Brain microvascular endothelial cell (primary cell): ENCODE measurements at regions not wholly inside any gene's neighbourhood (a gene's known extent, or its start where the extent isn't known, plus 50 kb on each side); places are given as distances from the start of the nearest gene placed in this dataset.

ENCODE experiments used
- DNase-seq: peaks from one replicate; pipeline ENCODE4 v3.0.0-alpha.2; 2020
- H3K27ac ChIP-seq: fragments of 250-450 bp; sonication (Bioruptor Pico); 2 replicates; pipeline ENCODE4 v1.5.1; 2020; ENCODE audit warnings: mild to moderate bottlenecking, moderate library complexity
- H3K27me3 ChIP-seq: fragments of 250-450 bp; sonication (Bioruptor Pico); replicated peaks from 2 replicates; pipeline ENCODE4 v1.5.1; 2020; ENCODE audit warnings: mild to moderate bottlenecking
- H3K36me3 ChIP-seq: fragments of 250-450 bp; sonication (Bioruptor Pico); replicated peaks from 2 replicates; pipeline ENCODE4 v1.5.1; 2020; ENCODE audit warnings: mild to moderate bottlenecking
- H3K4me3 ChIP-seq: 2 replicates; pipeline ENCODE4 v1.5.1; 2011; ENCODE audit warnings: low read depth, mild to moderate bottlenecking, control low read depth, low read length, moderate library complexity
- in situ Hi-C: cut with HindIII; loops from 2 replicates; pipeline ENCODE4 v1.10.0; 2017; ENCODE audit warnings: low sequenced_read_pairs, low pct_ligation_motif_present
- TF ChIP-seq, protein P1 (sequence below): IDR thresholded peaks from 2 replicates; pipeline ENCODE4 v1.5.1; 2011; ENCODE audit warnings: low read depth, mild to moderate bottlenecking, moderate library complexity, low read length, control low read depth, inconsistent platforms; ENCODE audit errors: missing control alignments

DNA sequence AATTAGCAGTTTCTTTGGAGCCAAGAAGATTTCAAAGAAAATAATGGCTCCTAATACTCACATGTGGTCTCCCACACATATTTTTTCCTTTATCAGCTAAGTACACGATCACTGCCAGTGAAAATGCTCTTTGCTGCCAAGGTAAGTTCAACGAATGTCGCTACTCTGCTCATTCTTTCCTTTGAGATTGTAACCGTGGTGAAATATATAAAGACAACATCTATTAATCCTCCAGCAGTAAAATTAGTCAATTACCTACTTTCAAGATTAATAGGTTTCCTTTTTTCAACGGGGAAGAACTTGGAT lies 672.2 kb downstream of the GATA3 start:
- H3K27me3 ChIP-seq: no peaks in the 10 kb centered on the region
- H3K36me3 ChIP-seq: no peaks in the 10 kb centered on the region
- TF ChIP-seq, protein P1, sequence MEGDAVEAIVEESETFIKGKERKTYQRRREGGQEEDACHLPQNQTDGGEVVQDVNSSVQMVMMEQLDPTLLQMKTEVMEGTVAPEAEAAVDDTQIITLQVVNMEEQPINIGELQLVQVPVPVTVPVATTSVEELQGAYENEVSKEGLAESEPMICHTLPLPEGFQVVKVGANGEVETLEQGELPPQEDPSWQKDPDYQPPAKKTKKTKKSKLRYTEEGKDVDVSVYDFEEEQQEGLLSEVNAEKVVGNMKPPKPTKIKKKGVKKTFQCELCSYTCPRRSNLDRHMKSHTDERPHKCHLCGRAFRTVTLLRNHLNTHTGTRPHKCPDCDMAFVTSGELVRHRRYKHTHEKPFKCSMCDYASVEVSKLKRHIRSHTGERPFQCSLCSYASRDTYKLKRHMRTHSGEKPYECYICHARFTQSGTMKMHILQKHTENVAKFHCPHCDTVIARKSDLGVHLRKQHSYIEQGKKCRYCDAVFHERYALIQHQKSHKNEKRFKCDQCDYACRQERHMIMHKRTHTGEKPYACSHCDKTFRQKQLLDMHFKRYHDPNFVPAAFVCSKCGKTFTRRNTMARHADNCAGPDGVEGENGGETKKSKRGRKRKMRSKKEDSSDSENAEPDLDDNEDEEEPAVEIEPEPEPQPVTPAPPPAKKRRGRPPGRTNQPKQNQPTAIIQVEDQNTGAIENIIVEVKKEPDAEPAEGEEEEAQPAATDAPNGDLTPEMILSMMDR: no peak
- DNase-seq: no peak
- in situ Hi-C loops: no loop called here
- no peak overlapping the region for H3K27ac ChIP-seq
- no peak overlapping the region for H3K4me3 ChIP-seq

GRCh38 chr10:8731121-8732095 lies 676.9 kb downstream of the GATA3 start:
- Histone ChIP-seq H3K27ac (no peak overlapping the region), H3K36me3 (no peaks in the 10 kb centered on the region), H3K27me3 (no peaks in the 10 kb centered on the region), H3K4me3 (no peak overlapping the region)
- TF ChIP-seq, protein P1: no peak
- in situ Hi-C loops: no loop called here
- no peak for DNase-seq

DNA sequence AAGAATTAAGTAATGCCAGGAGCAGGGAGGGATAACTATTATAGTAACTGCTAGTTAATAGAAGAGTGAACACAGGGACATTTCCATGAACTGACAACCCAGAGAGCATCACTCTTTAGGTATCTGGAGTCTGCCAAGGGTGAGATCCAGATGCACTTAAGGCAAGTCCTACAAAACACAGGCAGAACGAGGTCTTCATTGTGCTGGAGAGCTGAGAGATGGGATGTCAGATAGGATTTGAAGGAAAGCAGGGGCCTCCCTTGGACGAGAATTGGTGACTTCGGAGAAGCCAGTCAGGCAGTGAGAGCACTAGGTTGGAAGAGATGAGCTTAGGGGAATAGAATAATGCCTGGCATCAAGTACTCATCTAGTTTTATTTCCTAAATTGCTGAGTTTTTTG lies 684.5 kb downstream of the GATA3 start:
- Histone ChIP-seq H3K36me3 (no peaks in the 10 kb centered on the region), H3K27ac (no peak overlapping the region), H3K4me3 (no peak overlapping the region), H3K27me3 (no peaks in the 10 kb centered on the region)
- in situ Hi-C loops: no loop called here
- DNase-seq: no peak
- TF ChIP-seq, protein P1: no peak

GRCh38 chr10:8752146-8752843 lies 697.8 kb downstream of the GATA3 start:
- H3K27ac ChIP-seq: no peak overlapping the region
- DNase-seq: no peak
- in situ Hi-C loops: no loop called here

DNA sequence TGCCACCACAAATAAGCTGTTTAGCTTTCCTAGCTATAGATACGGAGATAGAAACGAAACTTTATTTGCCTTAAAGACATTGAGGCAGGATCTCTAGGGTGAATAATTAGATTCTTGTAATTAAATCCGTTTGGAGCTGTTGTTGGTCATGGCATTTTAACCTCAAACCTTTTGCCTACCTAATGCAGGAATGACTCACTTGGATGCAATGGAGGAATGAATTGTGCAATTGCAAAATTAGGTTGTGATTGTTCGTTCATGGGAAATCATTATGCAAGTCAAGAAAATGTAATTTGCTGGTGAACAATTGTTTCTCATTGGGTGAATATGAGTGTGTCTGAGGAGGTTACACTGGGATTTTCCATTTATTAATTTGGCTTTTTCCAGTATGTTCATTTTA lies 703.5 kb downstream of the GATA3 start:
- H3K4me3 ChIP-seq: no peak overlapping the region
- no peak overlapping the region for H3K27ac ChIP-seq
- H3K27me3 ChIP-seq: no peaks in the 10 kb centered on the region
- no peak for DNase-seq
- in situ Hi-C loops: no loop called here
- TF ChIP-seq, protein P1: no peak
- H3K36me3 ChIP-seq: no peaks in the 10 kb centered on the region

More at GRCh38 chr10:8752146-8752843, 697.8 kb downstream of the GATA3 start:
- Histone ChIP-seq H3K36me3 (no peaks in the 10 kb centered on the region), H3K27me3 (no peaks in the 10 kb centered on the region), H3K4me3 (no peak overlapping the region)
- TF ChIP-seq, protein P1: no peak
